ENCODE measurements at regions not wholly inside any gene's neighbourhood (a gene's known extent, or its start where the extent isn't known, plus 50 kb on each side); places are given as distances from the start of the nearest gene placed in this dataset.

- H3K9me3 ChIP-seq (ENCODE audit: control insufficient read depth in 1 of 2, insufficient read depth in 1 of 2, low read depth in 1 of 2, low read length in 2 of 2), result no peaks in the 10 kb centered on the region
- ChIA-PET CTCF (interaction anchor here (1.6 kb wide), 1 partner anchor 26 kb away, joined by 6 read pairs; no protein-coding TSS in a partner anchor), POLR2A (interaction anchor here (0.6 kb wide), 1 partner anchor 168 kb away, joined by 3 read pairs; no protein-coding TSS in a partner anchor)
Observed at GRCh38 chr2:121102941-121103340, 182.1 kb downstream of the TFCP2L1 start.

More at GRCh38 chr2:121102941-121103340, 182.1 kb downstream of the TFCP2L1 start:
- no peak for ATAC-seq
- Histone ChIP-seq H3K4me2 (ENCODE audit: low read length) (no peak overlapping the region), H3K79me2 (ENCODE audit: insufficient read depth, low read length) (no peaks in the 10 kb centered on the region), H2AFZ (ENCODE audit: low read depth, low read length, poor library complexity, severe bottlenecking) (no peak overlapping the region), H3K9me2 (ENCODE audit: insufficient read depth) (no peaks in the 10 kb centered on the region), H3K4me3 (replicated peaks in 1 of 2; ENCODE audit: low read depth in 1 of 2, low read length in 2 of 2) (no peak overlapping the region), H3K27me3 (ENCODE audit: insufficient read depth, low read length) (peaks cover 18% of the 10 kb centered on the region), H3K4me1 (ENCODE audit: control insufficient read depth in 1 of 2, insufficient read depth in 2 of 2, low read length in 2 of 2) (no peaks in the 10 kb centered on the region), H3K27ac (ENCODE audit: low read depth, low read length) (no peak overlapping the region), H3K36me3 (ENCODE audit: control insufficient read depth in 1 of 2, insufficient read depth in 2 of 2, low read length in 2 of 2) (no peaks in the 10 kb centered on the region), H4K20me1 (ENCODE audit: insufficient read depth) (no peaks in the 10 kb centered on the region), H3K9ac (ENCODE audit: low read length) (no peak overlapping the region)
- TF ChIP-seq ATF3 (IDR thresholded peaks at IDR 0.05), result no peak
- TF ChIP-seq TCF7L2 (IDR thresholded peaks at IDR 0.05; ENCODE audit: borderline replicate concordance, extremely low read depth, insufficient read depth, insufficient read length), result no peak
- no peak for TF ChIP-seq CEBPB (IDR thresholded peaks at IDR 0.05; ENCODE audit: low read depth)
- no peak for TF ChIP-seq JUND (IDR thresholded peaks at IDR 0.05)
- TF ChIP-seq REST (IDR thresholded peaks at IDR 0.05; ENCODE audit: low read depth), result no peak
- no peak for TF ChIP-seq RAD21 (IDR thresholded peaks at IDR 0.05; ENCODE audit: low read depth)
- no peak for TF ChIP-seq ZNF274 (IDR thresholded peaks at IDR 0.05; ENCODE audit: low read depth, low read length)
- DNase-seq (ENCODE audit: low read depth, low spot score), result no peak
- BruUV-seq (replicated peaks), result no TSS peak
- RAD21 ChIA-PET (ENCODE audit: low non-redundant PET in 1 of 2, low total read pairs in 2 of 2, uncharacterized antibody in 2 of 2, unreplicated experiment in 2 of 2), result no interaction called here
- intact Hi-C loops (cut with micrococcal nuclease), result no loop called here
